ENCODE measurements at regions not wholly inside any gene's neighbourhood (a gene's known extent, or its start where the extent isn't known, plus 50 kb on each side); places are given as distances from the start of the nearest gene placed in this dataset.

DNA sequence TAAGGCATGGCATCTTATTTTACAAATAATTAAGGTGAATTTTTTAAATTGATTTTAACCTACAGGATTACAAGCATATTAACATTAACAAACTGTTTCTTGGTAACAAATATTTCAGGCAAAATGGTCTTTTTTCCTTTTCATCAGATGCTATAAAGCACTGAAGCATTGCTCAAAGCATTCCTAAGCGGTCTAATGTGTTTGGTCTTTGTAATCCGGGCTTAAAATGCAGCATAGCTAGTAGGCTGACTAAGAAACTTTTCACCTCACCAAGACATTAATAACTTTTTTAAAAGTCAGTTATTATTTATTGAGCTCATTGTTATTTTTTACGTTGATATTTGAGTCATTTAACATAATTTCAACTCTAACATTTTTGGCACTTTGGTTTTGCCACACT lies 538.8 kb upstream of the SLC39A10 start:
- Histone ChIP-seq H3K79me2 (ENCODE audit: control insufficient read depth, insufficient read depth, low read length) (no peaks in the 10 kb centered on the region), H3K9ac (ENCODE audit: control insufficient read depth, insufficient read depth, low read length) (no peak overlapping the region), H3K27me3 (replicated peaks in 1 of 2; ENCODE audit: control insufficient read depth in 2 of 2, insufficient read depth in 2 of 2, low read length in 1 of 2) (no peaks in the 10 kb centered on the region), H2AFZ (ENCODE audit: control insufficient read depth, low read depth, low read length) (no peak overlapping the region), H3K27ac (ENCODE audit: control insufficient read depth, insufficient read depth) (no peak overlapping the region), H3K4me2 (ENCODE audit: control insufficient read depth, insufficient read depth) (no peak overlapping the region), H3K4me3 (no peak overlapping the region), H3K4me1 (ENCODE audit: control insufficient read depth, insufficient read depth, low read length) (no peaks in the 10 kb centered on the region), H3K36me3 (ENCODE audit: control insufficient read depth in 2 of 2, insufficient read depth in 2 of 2, low read length in 1 of 2) (no peaks in the 10 kb centered on the region), H4K20me1 (ENCODE audit: control insufficient read depth, insufficient read depth) (no peaks in the 10 kb centered on the region), H3K9me3 (replicated peaks; ENCODE audit: control insufficient read depth, insufficient read depth, low read length) (no peaks in the 10 kb centered on the region)
- no peak for FAIRE-seq
- SMC1A ChIA-PET (ENCODE audit: uncharacterized antibody, unreplicated experiment) = interaction anchor here (0.6 to 1.0 kb wide), 2 partner anchors 9 to 10 kb away, joined by 3 to 4 read pairs; no protein-coding TSS in a partner anchor
- RAD21 ChIA-PET (ENCODE audit: unreplicated experiment) = no interaction called here
- no peak for DNase-seq (ENCODE audit: low read depth, low spot score)
- POLR2A ChIA-PET = interaction anchor here (0.6 kb wide), 1 partner anchor 979 kb away, joined by 8 read pairs; no protein-coding TSS in a partner anchor
- in situ Hi-C loops (cut with MboI) = no loop called here
- no peak for TF ChIP-seq DPF2 (IDR thresholded peaks at IDR 0.05)
- TF ChIP-seq, protein P1, sequence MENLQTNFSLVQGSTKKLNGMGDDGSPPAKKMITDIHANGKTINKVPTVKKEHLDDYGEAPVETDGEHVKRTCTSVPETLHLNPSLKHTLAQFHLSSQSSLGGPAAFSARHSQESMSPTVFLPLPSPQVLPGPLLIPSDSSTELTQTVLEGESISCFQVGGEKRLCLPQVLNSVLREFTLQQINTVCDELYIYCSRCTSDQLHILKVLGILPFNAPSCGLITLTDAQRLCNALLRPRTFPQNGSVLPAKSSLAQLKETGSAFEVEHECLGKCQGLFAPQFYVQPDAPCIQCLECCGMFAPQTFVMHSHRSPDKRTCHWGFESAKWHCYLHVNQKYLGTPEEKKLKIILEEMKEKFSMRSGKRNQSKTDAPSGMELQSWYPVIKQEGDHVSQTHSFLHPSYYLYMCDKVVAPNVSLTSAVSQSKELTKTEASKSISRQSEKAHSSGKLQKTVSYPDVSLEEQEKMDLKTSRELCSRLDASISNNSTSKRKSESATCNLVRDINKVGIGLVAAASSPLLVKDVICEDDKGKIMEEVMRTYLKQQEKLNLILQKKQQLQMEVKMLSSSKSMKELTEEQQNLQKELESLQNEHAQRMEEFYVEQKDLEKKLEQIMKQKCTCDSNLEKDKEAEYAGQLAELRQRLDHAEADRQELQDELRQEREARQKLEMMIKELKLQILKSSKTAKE (IDR thresholded peaks at IDR 0.05; ENCODE audit: low read depth, poor library complexity, severe bottlenecking) = no peak
- TF ChIP-seq NR2F1 (conservative IDR thresholded peaks at IDR 0.05) = no peak
- TF ChIP-seq ZBTB40 (IDR thresholded peaks at IDR 0.05; ENCODE audit: borderline replicate concordance) = no peak
- no peak for TF ChIP-seq JUNB (IDR thresholded peaks at IDR 0.05)
- WGBS (ENCODE audit: insufficient coverage, insufficient replicate concordance, low lambda C conversion rate, missing lambda C conversion rate) = 34% methylated on average over 3 of the region's 3 CpGs
- BruUV-seq (replicated peaks) = no TSS peak
- intact Hi-C loops (cut with micrococcal nuclease; ENCODE audit: unreplicated experiment) = no loop called here
- CTCF ChIA-PET = interaction anchor here (0.8 kb wide), 1 partner anchor 27 kb away, joined by 3 read pairs; no protein-coding TSS in a partner anchor
- ATAC-seq = no peak

All from GM12878 (cell line).